GM18909 (cell line): ENCODE measurements at regions not wholly inside any gene's neighbourhood (a gene's known extent, or its start where the extent isn't known, plus 50 kb on each side); places are given as distances from the start of the nearest gene placed in this dataset.

Experiments used
- ATAC-seq: cut with Tn5 transposase; IDR thresholded peaks from one replicate; pipeline ENCODE4 v1.9.1; 2021; ENCODE audit warnings: mild to moderate bottlenecking; ENCODE audit not compliant: unreplicated experiment, poor library complexity

DNA sequence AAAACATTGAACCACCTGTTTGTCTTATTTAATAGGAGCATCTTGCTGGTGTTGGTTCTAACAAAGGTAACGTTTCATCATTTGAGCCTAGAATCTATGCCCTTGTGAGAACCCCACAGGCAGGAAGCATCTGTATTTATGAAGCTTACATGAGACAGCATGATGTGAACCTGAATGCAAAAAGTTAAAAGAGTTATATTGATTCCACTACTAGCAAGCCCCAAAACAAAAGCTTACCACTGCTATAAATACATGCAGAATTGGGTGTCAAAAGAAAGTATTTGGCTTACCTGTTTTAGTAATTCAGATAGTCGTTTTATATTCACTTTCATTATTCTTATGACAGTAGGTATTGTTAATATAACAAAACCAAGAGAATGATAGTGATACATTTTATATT is 301.2 kb upstream of the ADGRL2 start:
- ATAC-seq, result no peak

- ATAC-seq, result no peak
Observed at GRCh38 chr1:81498471-81499462, 302.0 kb upstream of the ADGRL2 start.

DNA sequence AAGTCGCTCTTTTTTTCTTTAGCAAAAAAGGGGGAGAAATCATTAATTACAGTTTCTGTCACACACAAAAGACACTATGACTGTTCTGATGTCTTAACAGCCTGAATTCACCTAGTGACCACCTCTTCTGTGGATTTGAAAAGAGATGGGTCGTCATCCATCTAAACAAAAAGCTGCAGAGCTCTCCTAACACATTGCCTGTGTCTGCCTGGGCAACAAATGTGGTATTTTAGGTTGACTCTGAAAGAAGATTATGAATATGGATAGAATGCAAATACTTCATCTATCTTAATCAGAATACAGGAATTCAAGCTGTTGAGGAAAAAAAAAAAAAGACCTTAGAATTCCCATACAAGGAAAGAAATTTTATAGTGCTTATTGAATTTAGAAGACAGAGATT is 304.4 kb upstream of the ADGRL2 start:
- no peak for ATAC-seq

GRCh38 chr1:81493102-81493869 is 307.4 kb upstream of the ADGRL2 start:
- ATAC-seq, result no peak

DNA sequence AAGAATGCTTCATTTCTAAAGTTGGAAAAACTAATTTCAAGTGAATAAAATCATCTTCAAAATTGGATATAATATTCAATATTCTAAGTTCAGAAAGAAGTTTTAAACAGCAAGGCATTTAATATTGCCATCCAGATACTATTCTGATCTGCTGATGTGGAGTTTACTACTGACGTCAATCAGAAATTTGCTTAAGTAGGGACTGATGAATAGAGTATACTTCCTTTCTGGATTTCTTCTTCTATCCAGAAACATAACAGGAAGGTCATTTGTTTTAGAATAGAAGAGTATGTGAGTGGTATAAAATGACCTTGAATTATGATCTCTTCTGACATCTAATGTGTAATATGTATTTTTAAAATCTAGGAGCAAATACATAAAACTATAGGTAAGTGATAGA is 308.1 kb upstream of the ADGRL2 start:
- no peak for ATAC-seq

DNA sequence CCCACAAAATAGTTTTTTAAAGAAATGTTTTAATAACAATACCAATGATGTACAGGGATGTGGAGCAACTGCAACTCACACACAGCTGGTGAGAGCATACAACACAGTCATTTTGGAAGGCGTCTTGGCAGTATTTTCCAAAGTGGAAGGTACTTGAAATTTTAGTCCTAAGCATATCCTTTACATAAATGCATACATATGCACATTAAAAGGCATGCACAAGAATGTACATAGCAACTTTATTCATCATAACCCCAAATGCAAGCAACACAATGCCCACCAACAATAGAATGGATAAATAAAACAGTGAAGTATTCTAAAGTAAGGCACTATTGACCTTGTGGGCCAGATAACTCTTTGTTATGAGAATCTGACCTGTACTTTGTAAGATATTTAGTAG is 310.1 kb upstream of the ADGRL2 start:
- no peak for ATAC-seq

- ATAC-seq, result no peak
Observed at GRCh38 chr1:81489372-81489934, 311.3 kb upstream of the ADGRL2 start.

DNA sequence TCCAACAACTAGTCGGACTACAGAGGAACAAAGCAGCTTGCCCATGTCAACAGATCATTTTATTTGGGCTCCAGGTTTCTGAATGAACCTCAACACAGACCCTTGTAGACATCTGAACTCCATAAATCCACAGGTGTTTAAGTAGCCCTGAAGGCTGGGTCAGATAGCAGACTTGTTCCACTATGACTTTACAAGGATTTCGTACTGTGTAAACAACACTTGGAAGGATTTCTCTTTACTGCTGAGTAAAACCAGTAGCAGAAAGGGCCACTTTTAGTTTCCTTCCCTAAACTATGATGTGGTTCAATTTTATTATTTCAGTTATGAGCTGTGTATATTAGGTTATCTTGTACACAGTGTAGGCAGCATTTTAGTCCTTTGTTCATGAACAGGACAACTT is 316.4 kb upstream of the ADGRL2 start:
- no peak for ATAC-seq

- ATAC-seq, result no peak
Observed at GRCh38 chr1:81478219-81478618, 322.5 kb upstream of the ADGRL2 start.

GRCh38 chr1:81477710-81478109 is 323.0 kb upstream of the ADGRL2 start:
- no peak for ATAC-seq

DNA sequence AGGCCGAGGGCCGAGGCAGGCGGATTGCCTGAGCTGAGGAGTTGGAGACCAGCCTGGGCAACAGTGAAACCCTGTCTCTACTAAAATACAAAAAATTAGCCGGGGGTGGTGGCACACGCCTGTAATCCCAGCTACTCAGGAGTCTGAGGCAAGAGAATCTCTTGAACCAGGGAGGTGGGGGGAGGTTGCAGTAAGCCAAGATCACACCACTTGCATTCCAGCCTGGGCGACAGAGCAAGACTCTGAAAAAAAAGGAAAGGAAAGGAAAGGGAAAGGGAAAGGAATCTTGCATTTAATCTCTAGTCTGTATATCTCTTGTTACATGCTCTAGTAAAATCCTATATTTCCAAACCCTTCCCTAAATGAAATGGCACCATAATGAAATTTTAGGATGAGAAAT is 328.3 kb upstream of the ADGRL2 start:
- no peak for ATAC-seq

DNA sequence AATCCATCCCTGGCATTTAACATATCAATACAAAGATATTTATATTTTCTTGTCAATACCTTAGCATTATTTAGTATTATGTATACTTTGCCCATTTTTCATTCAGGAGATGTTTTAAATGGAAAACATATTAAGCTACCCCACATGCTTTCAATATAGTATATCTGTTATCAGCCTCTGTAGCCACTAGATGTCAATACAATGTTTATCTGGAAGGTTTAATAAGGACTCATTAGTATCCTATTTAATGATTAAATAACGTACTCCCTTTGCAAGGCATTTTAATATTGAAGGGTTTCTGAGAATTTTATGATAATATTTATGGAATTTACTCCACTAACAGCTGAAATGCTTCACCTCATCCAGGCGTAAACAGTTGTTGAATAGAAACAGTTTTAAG is 329.5 kb upstream of the ADGRL2 start:
- ATAC-seq, result no peak

DNA sequence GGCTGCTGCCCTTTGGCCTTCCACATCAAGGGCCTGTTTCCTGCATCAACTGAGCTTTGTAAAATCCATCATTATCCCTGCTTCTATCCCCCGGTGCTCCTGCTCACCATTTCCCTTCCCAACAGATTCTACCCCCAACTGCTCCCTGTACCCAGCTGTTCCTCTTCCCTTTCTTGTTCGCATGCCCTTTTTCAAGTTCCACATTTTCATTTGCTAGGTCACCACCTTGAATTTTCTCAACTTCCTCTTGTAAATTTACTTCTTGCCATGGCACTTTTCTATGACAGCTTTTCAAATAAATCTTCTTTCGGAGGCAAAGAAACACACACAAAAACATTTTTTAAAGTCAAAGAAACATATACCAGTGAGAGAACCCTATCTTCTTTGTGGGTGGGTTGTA is 330.5 kb upstream of the ADGRL2 start:
- no peak for ATAC-seq

DNA sequence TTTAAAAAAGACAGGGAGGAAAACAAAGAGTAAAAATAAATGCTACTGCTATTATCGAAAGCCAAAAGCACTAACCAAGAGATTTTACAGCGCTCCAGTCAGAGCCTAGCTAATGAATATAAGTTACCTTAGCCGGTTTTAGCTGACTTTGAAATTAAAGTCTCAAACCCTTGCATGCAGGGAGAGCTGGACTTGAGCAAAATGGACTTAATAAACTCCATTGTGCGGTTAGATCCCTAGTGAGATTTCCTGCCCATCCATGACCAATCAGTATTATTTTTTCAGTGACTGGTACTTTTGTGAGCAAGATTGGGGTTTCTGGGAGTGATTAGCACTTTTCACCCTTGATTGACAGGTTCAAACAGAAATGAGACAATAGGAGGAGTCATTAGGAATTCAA is 333.4 kb upstream of the ADGRL2 start:
- no peak for ATAC-seq

- ATAC-seq, result no peak
Observed at GRCh38 chr1:81466961-81467360, 333.8 kb upstream of the ADGRL2 start.

DNA sequence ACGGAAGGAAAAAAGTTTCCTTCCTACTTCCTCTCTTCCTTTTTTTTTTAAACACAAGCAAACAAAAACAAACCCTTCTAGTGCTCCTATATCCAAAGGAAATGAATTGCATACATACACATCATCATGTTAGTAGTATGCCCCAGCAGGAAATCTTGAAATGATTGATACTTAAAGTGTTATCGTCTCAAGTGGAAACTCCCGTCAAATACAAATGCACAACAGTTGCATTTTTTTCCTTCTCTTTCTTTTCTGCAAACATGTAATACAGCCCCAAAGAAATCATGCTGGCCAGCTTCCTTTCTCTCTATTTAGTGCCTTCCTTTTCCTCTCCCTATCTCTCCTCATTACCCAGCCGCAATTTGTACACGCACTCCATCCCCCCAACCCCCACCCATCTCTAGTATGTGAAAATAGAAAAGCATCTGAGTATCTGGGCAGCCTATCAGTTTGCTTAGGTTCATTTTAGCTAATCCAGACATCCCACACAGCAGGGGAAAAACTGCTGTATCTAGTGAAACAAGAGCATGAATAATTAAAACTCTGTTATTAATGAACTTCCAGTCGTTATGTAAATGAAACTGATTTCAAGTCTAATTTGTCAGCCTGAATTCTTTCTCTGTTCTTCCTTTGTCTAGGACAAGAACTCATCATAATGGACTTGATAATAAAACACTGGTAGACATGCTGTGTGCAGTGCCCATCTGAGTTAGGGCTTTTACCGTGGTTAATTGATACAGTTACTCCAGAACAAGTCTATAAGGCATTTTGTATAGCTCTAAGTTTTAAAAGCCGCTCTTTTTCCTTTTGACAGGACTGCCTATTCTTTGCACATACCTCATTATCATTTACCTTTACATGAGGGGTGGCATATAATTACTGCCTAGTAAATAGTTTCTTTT is 336.5 kb upstream of the ADGRL2 start:
- no peak for ATAC-seq

DNA sequence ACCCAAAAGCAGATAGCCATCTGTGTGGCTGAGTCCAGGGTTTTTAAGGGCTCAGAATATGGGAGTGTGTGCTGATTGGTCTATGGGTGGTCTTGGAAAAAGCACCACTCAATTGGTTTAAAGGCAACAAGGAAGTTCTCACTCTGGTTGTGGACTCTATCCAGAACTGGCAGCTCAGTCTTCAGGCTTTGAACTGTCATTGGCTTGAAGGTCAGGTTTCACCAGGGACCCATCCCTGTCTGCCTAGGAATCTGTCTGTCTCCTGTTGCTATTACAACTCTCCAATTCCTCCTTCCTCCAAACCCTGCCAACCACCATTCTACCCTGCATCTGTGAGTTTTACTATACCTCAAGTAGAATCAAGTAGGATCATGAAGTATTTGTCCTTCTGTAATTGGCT is 341.7 kb upstream of the ADGRL2 start:
- no peak for ATAC-seq

DNA sequence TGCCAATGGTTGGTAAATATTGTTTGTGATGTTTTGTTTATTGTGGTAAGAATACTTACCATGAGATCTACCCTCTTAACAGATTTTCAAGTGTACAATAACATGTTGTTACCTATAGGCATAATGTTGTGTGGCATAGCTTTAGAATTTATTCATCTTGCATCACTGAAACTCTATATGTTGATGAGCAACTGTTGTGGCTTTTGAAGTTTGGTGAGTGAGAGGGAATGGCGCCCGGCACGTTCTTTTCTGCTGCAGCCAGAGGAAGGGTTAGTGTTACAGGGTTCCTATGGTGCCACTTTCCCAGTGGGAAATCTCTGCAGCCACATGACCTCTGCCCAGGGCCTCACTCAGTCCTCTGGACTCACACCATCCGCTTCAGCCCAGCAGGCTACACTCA is 342.5 kb upstream of the ADGRL2 start:
- ATAC-seq, result no peak

DNA sequence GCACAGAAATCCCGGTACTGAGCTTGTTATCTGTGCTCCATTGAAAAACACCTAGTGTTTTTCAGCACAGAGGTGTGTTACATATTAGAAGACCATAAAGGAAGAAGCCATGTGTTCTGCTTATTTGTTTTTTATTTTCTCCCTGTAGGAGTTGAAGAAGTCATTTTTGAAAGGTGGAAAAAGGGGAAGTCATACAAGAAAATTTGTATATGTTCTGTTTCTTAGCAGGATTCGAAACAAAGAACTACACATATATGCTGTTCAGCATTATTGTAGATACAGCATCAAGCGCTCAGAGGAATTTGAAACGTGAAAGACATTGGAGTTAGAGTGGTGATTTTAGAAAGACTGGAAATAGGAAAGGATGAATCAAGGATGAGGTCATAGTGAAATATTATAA is 345.3 kb upstream of the ADGRL2 start:
- no peak for ATAC-seq

- no peak for ATAC-seq
Observed at GRCh38 chr1:81453971-81454370, 346.8 kb upstream of the ADGRL2 start.
